GM19023 (cell line): ENCODE measurements at regions not wholly inside any gene's neighbourhood (a gene's known extent, or its start where the extent isn't known, plus 50 kb on each side); places are given as distances from the start of the nearest gene placed in this dataset.

ENCODE experiments used
- ATAC-seq: cut with Tn5 transposase; IDR thresholded peaks from one replicate; pipeline ENCODE4 v1.9.1; 2021; ENCODE audit warnings: mild to moderate bottlenecking, moderate library complexity; ENCODE audit not compliant: unreplicated experiment

- ATAC-seq: no peak
Measured at GRCh38 chr11:129590030-129590752, 214.5 kb downstream of the BARX2 start.

DNA sequence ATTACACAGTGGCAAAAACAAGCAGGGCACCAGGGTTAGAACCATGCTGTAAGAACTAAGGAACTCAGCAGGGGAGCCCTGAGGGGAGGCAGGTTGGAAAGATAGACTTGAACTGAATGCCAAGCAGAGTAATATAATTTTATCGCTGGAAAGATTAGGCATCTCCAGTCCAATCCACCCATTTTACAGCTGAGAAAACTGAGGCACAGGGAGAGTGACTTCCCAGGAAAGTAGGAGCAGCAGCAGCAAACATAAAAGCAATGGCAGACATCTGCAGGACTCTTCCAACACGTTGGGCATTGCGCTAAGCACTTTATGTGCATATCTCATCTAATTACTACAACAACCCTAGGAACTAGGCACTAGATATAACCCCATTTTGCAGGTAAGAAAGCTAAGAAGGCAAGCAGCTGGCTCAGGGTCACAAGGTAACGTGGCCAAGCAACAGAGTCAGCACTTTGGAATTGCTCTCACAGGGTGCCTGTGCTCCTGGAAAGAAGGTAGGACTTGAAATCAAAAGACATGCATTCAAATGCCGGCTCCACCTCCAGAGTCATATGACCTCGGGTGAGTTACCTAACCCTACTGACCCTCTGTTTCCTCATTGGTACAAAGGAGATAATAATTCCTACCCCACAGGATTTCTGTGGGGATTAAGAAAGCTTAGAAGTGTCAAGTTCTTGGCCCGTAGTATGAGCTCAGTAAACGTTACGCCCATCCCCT is 215.3 kb downstream of the BARX2 start:
- ATAC-seq: no peak

DNA sequence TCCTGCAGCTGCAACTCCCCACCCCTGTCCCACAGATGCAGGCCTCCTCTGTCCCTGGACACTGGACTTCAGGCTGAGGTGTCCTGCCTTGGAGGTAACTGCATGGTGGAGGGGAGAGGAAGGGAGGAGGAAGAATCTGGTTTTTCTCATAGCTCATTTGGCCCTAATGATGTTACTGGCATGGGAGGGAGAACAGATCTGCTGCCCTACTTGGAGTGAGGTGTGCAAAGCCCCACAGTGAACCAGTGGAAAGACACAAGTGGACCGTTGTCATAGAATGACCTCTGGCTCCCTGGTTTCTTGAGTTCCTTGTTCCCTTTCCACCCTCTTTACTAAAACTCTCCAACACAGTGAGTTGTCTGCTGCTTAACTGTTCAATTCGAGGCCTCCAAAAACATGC is 215.9 kb downstream of the BARX2 start:
- ATAC-seq: no peak

- ATAC-seq: no peak
Measured at GRCh38 chr11:129592191-129592590, 216.5 kb downstream of the BARX2 start.

GRCh38 chr11:129593098-129593497 is 217.4 kb downstream of the BARX2 start:
- no peak for ATAC-seq

DNA sequence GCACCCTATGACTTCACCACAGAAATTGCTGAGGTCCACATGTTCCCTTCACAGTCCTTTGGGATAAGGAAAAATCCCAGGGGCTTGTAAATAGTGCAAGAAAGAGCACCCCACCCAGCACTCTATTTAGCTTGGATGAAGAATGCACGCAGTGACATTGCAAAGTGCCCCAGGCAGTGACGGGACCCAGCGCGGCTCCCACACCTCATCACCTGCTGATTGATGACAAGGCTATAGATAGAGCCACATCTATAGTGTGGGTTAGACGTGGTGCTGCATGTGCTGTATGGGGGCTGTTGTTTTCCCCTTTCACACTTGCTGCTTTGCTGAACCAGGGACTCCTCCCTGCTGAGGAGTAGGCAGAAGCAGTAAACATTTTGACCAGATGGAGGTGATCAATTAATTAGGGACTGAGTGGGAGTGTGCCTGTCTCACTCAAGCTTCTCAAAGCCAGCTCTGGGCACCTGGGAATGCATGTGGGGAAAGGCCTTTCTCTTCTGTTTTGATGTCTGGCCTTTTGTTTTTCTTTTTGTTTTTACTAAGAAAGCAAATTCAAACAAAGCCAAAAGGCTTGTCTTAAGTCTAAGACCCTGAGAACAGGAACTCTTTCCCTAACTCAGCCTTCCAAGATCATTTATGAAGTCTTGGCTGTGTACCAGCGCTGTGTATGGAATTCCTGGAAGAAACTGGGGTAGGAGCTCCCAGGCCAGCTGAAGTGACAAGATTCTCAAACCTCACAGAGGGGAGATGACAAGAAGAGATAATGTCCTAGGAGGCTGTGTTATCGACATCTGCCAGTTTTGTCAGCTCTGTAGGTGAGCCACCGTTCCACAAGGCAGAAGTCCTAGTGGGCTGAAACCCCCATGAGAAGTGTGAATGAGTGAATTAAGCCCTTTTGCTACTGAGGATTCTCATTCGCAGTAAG is 219.7 kb downstream of the BARX2 start:
- ATAC-seq: no peak

GRCh38 chr11:129596351-129596750 is 219.3 kb upstream of the TMEM45B start:
- ATAC-seq: no peak

DNA sequence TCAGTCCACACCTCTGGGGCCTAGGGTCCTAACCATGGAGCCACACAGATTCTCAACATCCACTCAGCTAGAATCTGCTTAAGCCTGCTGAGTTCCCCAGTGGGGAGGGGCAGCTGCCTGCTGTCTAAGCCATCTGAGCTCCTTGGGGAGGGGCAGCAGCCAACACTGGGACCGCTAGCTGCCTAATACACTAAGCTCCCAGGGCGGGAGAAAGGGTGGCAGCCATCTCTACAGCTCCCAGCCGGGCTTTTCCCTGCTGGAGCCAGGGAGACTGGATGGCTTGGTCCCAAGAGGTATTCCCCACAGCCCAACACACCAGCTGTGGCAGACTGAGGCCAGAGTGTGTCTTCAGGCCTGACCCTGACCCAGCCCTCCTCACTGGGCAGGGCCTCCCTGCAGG is 217.3 kb upstream of the TMEM45B start:
- no peak for ATAC-seq

GRCh38 chr11:129605815-129606214 is 209.8 kb upstream of the TMEM45B start:
- no peak for ATAC-seq

GRCh38 chr11:129608711-129609110 is 206.9 kb upstream of the TMEM45B start:
- ATAC-seq: no peak

GRCh38 chr11:129610125-129610524 is 205.5 kb upstream of the TMEM45B start:
- no peak for ATAC-seq

GRCh38 chr11:129610545-129610944 is 205.1 kb upstream of the TMEM45B start:
- ATAC-seq: no peak

DNA sequence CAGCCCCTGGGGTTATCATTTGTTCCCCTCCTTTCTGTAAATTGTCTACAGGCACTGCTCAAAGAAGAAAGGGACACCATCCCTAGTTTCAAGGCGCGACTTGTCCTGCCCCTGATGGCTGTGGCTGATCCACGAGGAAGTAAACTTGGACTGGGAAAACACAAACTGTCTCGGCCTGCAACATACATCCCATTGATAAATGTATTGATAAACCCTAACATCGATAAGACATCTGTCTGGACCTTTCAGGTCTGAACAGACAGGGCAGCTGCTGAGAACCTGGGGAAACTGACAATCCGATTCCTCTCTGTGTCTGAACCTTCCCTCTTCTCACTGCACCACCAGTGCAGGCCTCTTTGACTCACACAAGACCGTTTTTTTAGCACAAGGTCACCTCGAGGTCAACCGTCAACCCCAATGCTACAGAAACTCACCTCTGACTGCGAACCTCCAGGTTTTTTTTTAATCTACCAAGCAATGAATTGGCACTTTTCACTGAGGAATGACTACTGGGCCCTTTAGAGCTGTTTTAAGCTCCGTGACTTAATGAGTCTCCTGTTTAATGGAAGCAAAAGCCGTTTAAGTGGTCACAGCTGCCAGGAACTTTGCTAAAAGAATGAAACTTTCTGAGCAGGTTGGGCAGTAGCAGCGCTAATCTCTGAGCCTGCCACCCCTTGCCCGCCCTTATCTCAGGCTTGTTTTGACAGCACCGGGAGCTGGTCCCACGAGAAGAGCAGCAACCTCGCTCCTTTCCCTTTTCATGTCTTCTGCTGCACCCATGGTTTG is 203.8 kb upstream of the TMEM45B start:
- ATAC-seq: no peak

GRCh38 chr11:129612447-129612961 is 203.1 kb upstream of the TMEM45B start:
- ATAC-seq: no peak

DNA sequence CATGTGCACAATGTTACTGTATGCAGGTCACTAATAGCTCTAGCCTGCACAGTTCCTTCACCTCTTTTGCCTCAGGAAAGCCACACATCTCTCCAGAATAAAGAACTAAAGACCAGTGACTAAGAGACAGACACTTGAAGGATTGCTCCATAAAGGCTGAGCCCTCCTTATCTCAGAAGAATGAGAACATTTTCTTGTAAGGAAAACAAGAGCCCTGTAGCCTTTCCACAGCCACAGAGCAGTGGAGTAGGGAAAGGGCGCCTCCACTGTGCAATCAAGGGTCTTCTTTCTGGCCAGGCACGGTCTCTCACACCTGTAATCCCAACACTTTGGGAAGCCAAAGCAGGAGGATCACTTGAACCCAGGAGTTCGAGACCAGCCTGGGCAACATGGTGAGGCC is 202.6 kb upstream of the TMEM45B start:
- ATAC-seq: no peak

- no peak for ATAC-seq
Measured at GRCh38 chr11:129614256-129614944, 201.2 kb upstream of the TMEM45B start.

GRCh38 chr11:129618046-129618569 is 197.5 kb upstream of the TMEM45B start:
- no peak for ATAC-seq

GRCh38 chr11:129620237-129621104 is 195.2 kb upstream of the TMEM45B start:
- no peak for ATAC-seq

- no peak for ATAC-seq
Measured at GRCh38 chr11:129625930-129626329, 189.7 kb upstream of the TMEM45B start.
